ENCODE measurements at regions not wholly inside any gene's neighbourhood (a gene's known extent, or its start where the extent isn't known, plus 50 kb on each side); places are given as distances from the start of the nearest gene placed in this dataset.
"Not testable (repeated sequence)": the region's sequence is repeated elsewhere in the genome, so short reads cannot be mapped to it uniquely, and the experiment has no call there.

GRCh38 chr13:22929381-22930126 lies 251.2 kb upstream of the SGCG start:
- H3K4me1 Mint-ChIP-seq, result peaks cover 15% of the 10 kb centered on the region
- Histone ChIP-seq H3K36me3 (ENCODE audit: control insufficient read depth, insufficient read depth, low read length) (no peaks in the 10 kb centered on the region), H3K4me3 (ENCODE audit: low read length) (no peak overlapping the region), H3K9ac (ENCODE audit: extremely low read depth, low read length, poor library complexity, severe bottlenecking) (no peak overlapping the region), H3K4me1 (ENCODE audit: control insufficient read depth, insufficient read depth, low read length) (no peaks in the 10 kb centered on the region), H3K27me3 (ENCODE audit: control insufficient read depth, insufficient read depth, low read length, poor library complexity, severe bottlenecking) (no peaks in the 10 kb centered on the region), H3K9me3 (ENCODE audit: control insufficient read depth, low read length) (no peaks in the 10 kb centered on the region), H3K27ac (ENCODE audit: low read depth, low read length) (no peak overlapping the region)
- DNase-seq, result no peak
- no peaks in the 10 kb centered on the region for H3K36me3 Mint-ChIP-seq (ENCODE audit: low read depth)
- H3K9me3 Mint-ChIP-seq, result no peaks in the 10 kb centered on the region
- TF ChIP-seq CTCF (conservative IDR thresholded peaks at IDR 0.05), result no peak
- H3K27ac Mint-ChIP-seq, result no peak overlapping the region
- H3K27me3 Mint-ChIP-seq (ENCODE audit: insufficient read depth), result peaks cover 7% of the 10 kb centered on the region
- 82 to 87% methylated on average over 3 to 7 of the region's 7 CpGs for WGBS, 2 experiments (ENCODE audit: insufficient coverage in 1 of 2, insufficient read length in 1 of 2)
- no peak overlapping the region for H3K4me3 Mint-ChIP-seq

- Histone ChIP-seq H3K36me3 (ENCODE audit: control insufficient read depth, insufficient read depth, low read length) (no peaks in the 10 kb centered on the region), H3K9ac (ENCODE audit: extremely low read depth, low read length, poor library complexity, severe bottlenecking) (no peak overlapping the region), H3K9me3 (ENCODE audit: control insufficient read depth, low read length) (no peaks in the 10 kb centered on the region), H3K4me3 (ENCODE audit: low read length) (no peak overlapping the region), H3K27ac (ENCODE audit: low read depth, low read length) (no peak overlapping the region), H3K4me1 (ENCODE audit: control insufficient read depth, insufficient read depth, low read length) (no peaks in the 10 kb centered on the region), H3K27me3 (ENCODE audit: control insufficient read depth, insufficient read depth, low read length, poor library complexity, severe bottlenecking) (no peaks in the 10 kb centered on the region)
- H3K4me1 Mint-ChIP-seq, result peaks cover 7% of the 10 kb centered on the region
- peaks cover 7% of the 10 kb centered on the region for H3K27me3 Mint-ChIP-seq (ENCODE audit: insufficient read depth)
- no peaks in the 10 kb centered on the region for H3K9me3 Mint-ChIP-seq
- no peak overlapping the region for H3K4me3 Mint-ChIP-seq
- H3K36me3 Mint-ChIP-seq (ENCODE audit: low read depth), result no peaks in the 10 kb centered on the region
- 91% methylated on average over 1 of the region's 1 CpG; no CpG with 5 or more reads in 1 of the 2 experiments for WGBS, 2 experiments (ENCODE audit: insufficient coverage in 1 of 2, insufficient read length in 1 of 2)
- H3K27ac Mint-ChIP-seq, result no peak overlapping the region
- DNase-seq, result no peak
- no peak for TF ChIP-seq CTCF (conservative IDR thresholded peaks at IDR 0.05)
These were observed 249.2 kb upstream of the SGCG start for GRCh38 chr13:22931576-22931975.

- WGBS, 2 experiments (ENCODE audit: insufficient coverage in 1 of 2, insufficient read length in 1 of 2), result 95 to 98% methylated on average over 10 to 19 of the region's 20 CpGs
- H3K27ac Mint-ChIP-seq; H3K4me1 Mint-ChIP-seq; H3K9me3 Mint-ChIP-seq; H3K4me3 Mint-ChIP-seq; H3K36me3 Mint-ChIP-seq (ENCODE audit: low read depth); H3K27ac ChIP-seq (ENCODE audit: low read depth, low read length); H3K4me3 ChIP-seq (ENCODE audit: low read length); H3K36me3 ChIP-seq (ENCODE audit: control insufficient read depth, insufficient read depth, low read length); H3K9me3 ChIP-seq (ENCODE audit: control insufficient read depth, low read length); H3K27me3 Mint-ChIP-seq (ENCODE audit: insufficient read depth); DNase-seq; H3K27me3 ChIP-seq (ENCODE audit: control insufficient read depth, insufficient read depth, low read length, poor library complexity, severe bottlenecking); H3K4me1 ChIP-seq (ENCODE audit: control insufficient read depth, insufficient read depth, low read length); H3K9ac ChIP-seq (ENCODE audit: extremely low read depth, low read length, poor library complexity, severe bottlenecking): not testable (repeated sequence)
These were observed 248.0 kb upstream of the SGCG start for GRCh38 chr13:22932632-22933412.
